Stimulated activated CD4-positive, alpha-beta T cell treated with anti-CD3 and anti-CD28 coated beads, TNF-alpha, amount 100 ng/mL, for 48 hours (primary cell): ENCODE measurements at regions not wholly inside any gene's neighbourhood (a gene's known extent, or its start where the extent isn't known, plus 50 kb on each side); places are given as distances from the start of the nearest gene placed in this dataset.

Experiments
- DNase-seq, 3 donors: peaks; one replicate each; pipeline ENCODE4 v3.0.0-alpha.2; 2020; ENCODE audit warnings: low read depth in 3 of 3

GRCh38 chr1:67991546-67991945, 58.9 kb downstream of the DIRAS3 start:
- DNase-seq: no peak

DNA sequence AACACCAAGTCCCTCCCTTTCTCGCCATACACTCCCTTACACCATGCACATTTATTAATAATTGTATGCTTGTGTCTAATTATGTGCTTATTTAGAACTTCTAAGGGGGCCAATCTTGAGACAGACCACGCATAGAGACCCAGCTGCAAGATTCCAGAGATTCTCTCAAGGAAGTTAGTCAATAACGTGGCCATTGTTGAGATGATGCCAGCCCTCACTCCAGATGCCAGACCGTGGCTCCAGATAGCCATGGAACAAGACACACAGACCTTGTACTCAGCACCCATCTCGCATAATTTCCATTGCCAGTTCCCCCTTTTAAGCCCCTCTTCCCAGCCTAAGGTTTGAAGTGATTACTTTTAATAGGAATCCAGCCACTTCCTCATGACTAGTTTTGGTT, 62.4 kb downstream of the DIRAS3 start:
- DNase-seq: no peak

- no peak for DNase-seq
Observed at GRCh38 chr1:67987046-67987799, 63.2 kb downstream of the DIRAS3 start.

GRCh38 chr1:67983867-67984266, 66.6 kb downstream of the DIRAS3 start:
- no peak for DNase-seq

DNA sequence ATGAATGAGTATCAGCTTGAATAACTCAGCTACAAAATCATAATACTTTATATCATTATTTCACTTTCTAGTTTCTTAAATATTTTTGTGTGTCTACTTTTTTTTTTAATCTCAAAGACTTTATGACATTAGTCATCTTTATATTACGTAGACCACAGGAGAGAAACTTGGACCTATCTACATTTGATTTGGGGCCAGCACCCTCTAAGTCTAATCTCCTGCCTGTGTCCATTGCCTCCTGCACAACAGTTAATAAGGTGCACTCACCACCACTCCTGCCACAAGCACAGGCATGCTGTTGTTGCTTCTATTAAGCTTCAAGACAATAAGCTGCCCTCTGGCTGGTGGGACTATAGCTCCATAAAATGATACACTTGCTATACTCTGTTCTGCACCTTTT, 70.4 kb downstream of the DIRAS3 start:
- no peak for DNase-seq

- no peak for DNase-seq
Observed at GRCh38 chr1:67979532-67979931, 70.9 kb downstream of the DIRAS3 start.

- DNase-seq: no peak
Observed at GRCh38 chr1:67978890-67979516, 71.4 kb downstream of the DIRAS3 start.

DNA sequence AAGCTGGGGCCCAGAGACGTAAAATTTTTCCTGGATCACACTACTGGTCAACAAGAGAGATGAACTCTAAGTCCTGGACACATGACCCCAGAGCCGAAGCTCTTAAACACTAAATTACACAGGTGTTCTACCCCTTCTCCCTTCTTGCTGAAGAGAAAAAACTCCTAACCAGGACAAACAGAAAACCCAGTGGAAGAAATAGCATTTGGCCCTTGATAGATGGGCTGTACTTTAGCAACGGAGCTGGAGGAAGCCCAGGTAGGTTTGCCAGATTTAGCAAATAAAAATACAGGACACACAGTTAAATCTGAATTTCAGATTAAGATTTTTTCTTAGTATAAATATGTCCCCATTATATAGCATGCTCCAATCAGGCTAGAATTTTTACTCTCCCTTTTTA, 72.7 kb downstream of the DIRAS3 start:
- no peak for DNase-seq

GRCh38 chr1:67973051-67973450, 77.4 kb downstream of the DIRAS3 start:
- DNase-seq: no peak

GRCh38 chr1:67970088-67970487, 80.3 kb downstream of the DIRAS3 start:
- no peak for DNase-seq

- no peak for DNase-seq
Observed at GRCh38 chr1:67969446-67969845, 81.0 kb downstream of the DIRAS3 start.

DNA sequence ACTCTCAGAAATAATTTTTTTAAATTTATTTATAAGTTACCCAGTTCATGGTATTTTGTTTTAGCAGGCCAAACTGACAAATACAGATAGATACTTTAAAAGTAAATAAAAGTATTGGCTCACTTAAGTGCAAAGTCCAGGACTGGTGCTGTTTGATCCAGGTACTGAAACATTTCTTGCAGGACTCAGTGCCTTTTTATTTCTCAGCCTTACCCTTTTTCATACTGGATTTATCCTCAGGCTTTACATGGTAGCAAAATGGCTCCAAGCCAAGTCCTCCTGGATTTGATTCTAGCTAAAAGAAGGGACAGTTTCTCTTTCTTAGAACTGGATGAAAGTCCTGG, 83.8 kb downstream of the DIRAS3 start:
- no peak for DNase-seq

GRCh38 chr1:67965995-67966665, 84.3 kb downstream of the DIRAS3 start:
- no peak for DNase-seq

- DNase-seq: no peak
Observed at GRCh38 chr1:67963263-67963662, 87.2 kb downstream of the DIRAS3 start.

DNA sequence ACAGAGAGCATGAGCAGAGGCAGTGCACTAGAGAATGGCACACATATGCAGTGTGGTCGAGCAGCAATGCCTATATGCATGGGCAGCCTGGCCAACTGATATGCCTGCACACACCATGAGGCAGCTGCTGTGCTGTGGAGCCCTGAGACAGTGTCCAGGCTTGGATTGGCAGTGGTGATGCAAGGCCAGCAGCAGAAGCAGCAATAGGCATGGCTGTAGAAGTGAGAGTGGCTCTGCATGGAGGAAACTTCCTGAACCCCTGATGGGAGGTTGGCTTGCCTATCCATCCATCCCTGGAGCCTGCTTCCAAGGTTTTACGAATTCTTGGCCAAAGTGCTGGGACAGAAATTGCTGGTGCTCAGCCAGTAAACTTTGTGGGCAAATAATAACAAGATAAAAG, 89.7 kb downstream of the DIRAS3 start:
- DNase-seq: no peak

DNA sequence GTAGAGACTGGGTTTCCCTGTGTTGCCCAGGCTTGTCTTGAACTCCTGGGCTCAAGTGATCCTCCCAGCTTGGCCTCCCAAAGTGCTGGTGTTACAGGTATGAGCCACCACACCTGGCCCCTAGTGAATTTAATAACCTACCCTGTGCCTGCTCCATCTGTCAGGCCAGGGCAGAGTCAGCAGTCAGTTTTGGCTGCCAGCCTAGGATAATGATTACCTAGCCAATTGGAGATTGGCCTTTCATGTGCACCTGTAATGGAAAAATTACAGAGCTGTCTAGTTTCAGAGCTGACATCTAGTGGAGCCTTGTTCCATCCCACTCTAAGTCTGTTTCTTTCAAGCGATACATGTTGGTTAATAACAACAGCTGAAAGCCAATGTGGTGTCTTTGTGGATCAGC, 92.0 kb downstream of the DIRAS3 start:
- no peak for DNase-seq

- DNase-seq: no peak
Observed at GRCh38 chr1:67957066-67957465, 93.4 kb downstream of the DIRAS3 start.

DNA sequence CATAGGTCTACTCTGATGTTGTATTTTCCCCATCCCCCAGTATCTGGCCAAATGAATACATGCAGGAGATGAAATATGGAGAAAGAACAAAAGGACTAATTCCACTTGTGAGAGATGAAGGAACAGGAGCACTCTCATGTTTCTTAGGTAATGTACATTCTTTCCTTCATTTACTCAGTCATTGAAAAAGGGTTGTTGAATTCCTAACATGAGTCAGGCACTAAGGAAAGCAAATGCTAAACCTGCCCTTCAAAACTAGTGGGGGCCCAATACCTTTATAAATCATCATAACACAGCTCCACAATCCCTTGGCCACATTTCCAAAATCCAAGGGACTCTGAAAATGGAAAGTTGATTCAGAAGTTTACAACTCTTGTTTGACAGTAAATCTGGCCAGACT, 94.3 kb downstream of the DIRAS3 start:
- DNase-seq: no peak

GRCh38 chr1:67955591-67955990, 94.8 kb downstream of the DIRAS3 start:
- no peak for DNase-seq

- no peak for DNase-seq
Observed at GRCh38 chr1:67953301-67953700, 97.1 kb downstream of the DIRAS3 start.

- DNase-seq: no peak
Observed at GRCh38 chr1:67952071-67952470, 98.4 kb downstream of the DIRAS3 start.

DNA sequence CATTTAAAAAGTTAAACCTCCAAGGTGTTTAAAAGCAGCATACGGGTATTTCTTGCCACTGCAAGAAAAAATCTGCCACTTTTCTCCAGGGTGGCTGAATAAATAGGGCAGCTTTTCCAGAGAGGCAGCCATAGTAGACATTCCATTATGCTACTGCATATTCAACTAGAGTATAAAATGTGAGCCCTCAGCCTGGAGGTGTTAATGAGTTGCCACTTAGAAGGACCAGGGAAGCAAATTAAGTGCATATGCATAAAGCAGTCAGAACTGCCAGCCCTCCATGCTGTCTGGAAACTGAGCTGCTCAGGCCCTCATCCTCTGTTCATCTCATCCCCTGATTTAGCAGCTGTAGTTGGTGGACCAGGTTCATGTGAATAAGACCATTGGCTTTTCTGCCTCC, 99.4 kb downstream of the DIRAS3 start:
- DNase-seq: no peak
